Liver (tissue), 8 donors: ENCODE measurements at regions not wholly inside any gene's neighbourhood (a gene's known extent, or its start where the extent isn't known, plus 50 kb on each side); places are given as distances from the start of the nearest gene placed in this dataset.

Experiments used
- DNase-seq: peaks from one replicate; pipeline ENCODE4 v3.0.0-alpha.2; 2017; ENCODE audit warnings: low spot score
- H3K27ac ChIP-seq, 2 donors: one replicate each; pipeline ENCODE4 v1.7.0; 2013; ENCODE audit warnings: inconsistent platforms in 2 of 2, low read length in 2 of 2, control low read depth in 1 of 2, low read depth in 1 of 2, mild to moderate bottlenecking in 1 of 2
- H3K27me3 ChIP-seq, 4 donors: one replicate each; pipeline versions ENCODE4 v1.6.1 to v1.7.0; 2013; ENCODE audit warnings: low read length in 3 of 4, inconsistent platforms in 1 of 4, mild to moderate bottlenecking in 1 of 4, moderate library complexity in 1 of 4; ENCODE audit not compliant: control insufficient read depth in 4 of 4, insufficient read depth in 4 of 4
- H3K36me3 ChIP-seq, 4 donors: one replicate each; pipeline versions ENCODE4 v1.6.1 to v1.7.0; 2013; ENCODE audit warnings: low read length in 3 of 4, mild to moderate bottlenecking in 3 of 4, low read depth in 1 of 4, moderate library complexity in 1 of 4; ENCODE audit not compliant: control insufficient read depth in 4 of 4, insufficient read depth in 3 of 4
- H3K4me1 ChIP-seq, 4 donors: one replicate each; pipeline versions ENCODE4 v1.6.1 to v1.7.0; 2013; ENCODE audit warnings: low read length in 3 of 4, mild to moderate bottlenecking in 3 of 4, moderate library complexity in 1 of 4; ENCODE audit not compliant: control insufficient read depth in 4 of 4, insufficient read depth in 4 of 4
- H3K4me3 ChIP-seq, 3 donors: one replicate each; pipeline versions ENCODE4 v1.6.1 to v1.7.0; 2013; ENCODE audit warnings: low read length in 3 of 3, control low read depth in 1 of 3, low read depth in 1 of 3, mild to moderate bottlenecking in 1 of 3
- H3K9ac ChIP-seq, 2 donors: one replicate each; pipeline ENCODE4 v1.7.0; 2013; ENCODE audit warnings: low read length in 2 of 2, mild to moderate bottlenecking in 2 of 2, moderate library complexity in 2 of 2, control low read depth in 1 of 2, low read depth in 1 of 2
- H3K9me3 ChIP-seq, 4 donors: one replicate each; pipeline versions ENCODE4 v1.6.1 to v1.7.0; 2013; ENCODE audit warnings: low read length in 3 of 4; ENCODE audit not compliant: control insufficient read depth in 4 of 4
- FOXA1 ChIP-seq: IDR thresholded peaks from 2 replicates; pipeline ENCODE4 v1.6.1; 2016; ENCODE audit warnings: antibody characterized with exemption
- FOXA2 ChIP-seq: IDR thresholded peaks from 2 replicates; pipeline ENCODE4 v1.6.1; 2016; ENCODE audit warnings: antibody characterized with exemption
- GABPA ChIP-seq, 2 donors: IDR thresholded peaks in 1 of 2; conservative IDR thresholded peaks in 1 of 2; 2 replicates each; pipeline ENCODE4 v1.6.1; 2016; ENCODE audit warnings: antibody characterized with exemption in 2 of 2, mild to moderate bottlenecking in 1 of 2, moderate library complexity in 1 of 2
- HNF4A ChIP-seq, 2 donors: conservative IDR thresholded peaks; 2 replicates each; pipeline ENCODE4 v1.6.1; 2016; ENCODE audit warnings: antibody characterized with exemption in 2 of 2, mild to moderate bottlenecking in 2 of 2
- HNF4G ChIP-seq: IDR thresholded peaks from 2 replicates; pipeline ENCODE4 v1.6.1; 2016; ENCODE audit warnings: antibody characterized with exemption
- JUND ChIP-seq, 2 donors: IDR thresholded peaks; 2 replicates each; pipeline ENCODE4 v1.6.1; 2016; ENCODE audit warnings: antibody characterized with exemption in 2 of 2
- NR2F2 ChIP-seq: IDR thresholded peaks from 2 replicates; pipeline ENCODE4 v1.6.1; 2016; ENCODE audit warnings: antibody characterized with exemption
- RAD21 ChIP-seq, 2 donors: IDR thresholded peaks; 2 replicates each; pipeline ENCODE4 v1.6.1; 2016; ENCODE audit warnings: antibody characterized with exemption in 2 of 2, mild to moderate bottlenecking in 2 of 2
- RXRA ChIP-seq, 2 donors: IDR thresholded peaks; 2 replicates each; pipeline ENCODE4 v1.6.1; 2017 to 2018; ENCODE audit warnings: antibody characterized with exemption in 2 of 2, mild to moderate bottlenecking in 1 of 2
- TAF1 ChIP-seq: conservative IDR thresholded peaks from 2 replicates; pipeline ENCODE4 v1.6.1; 2016; ENCODE audit warnings: antibody characterized with exemption, mild to moderate bottlenecking
- WGBS: extraction: QIAGEN DNeasy Blood & Tissue Kit; methylation state at CpG from one replicate; pipeline ENCODE4 v1.1.7; 2013; 5-methylcytosine and 5-hydroxymethylcytosine counted together
- TF ChIP-seq, protein P1 (sequence below): IDR thresholded peaks from 2 replicates; pipeline ENCODE4 v1.6.1; 2016; ENCODE audit warnings: antibody characterized with exemption
- TF ChIP-seq, protein P2 (sequence below): IDR thresholded peaks from 2 replicates; pipeline ENCODE4 v1.6.1; 2016; ENCODE audit warnings: antibody characterized with exemption, mild to moderate bottlenecking
- TF ChIP-seq, protein P3 (sequence below): fragments of 150-350 bp; IDR thresholded peaks from 2 replicates; pipeline ENCODE4 v1.5.1; 2017; ENCODE audit warnings: improper control_type of control experiment, low read depth, low read length; ENCODE audit not compliant: missing input control
- TF ChIP-seq, protein P4 (sequence below): IDR thresholded peaks from 2 replicates; pipeline ENCODE4 v1.6.1; 2016; ENCODE audit warnings: antibody characterized with exemption
- TF ChIP-seq, protein P5 (sequence below): IDR thresholded peaks from 2 replicates; pipeline ENCODE4 v1.6.1; 2016; ENCODE audit warnings: antibody characterized with exemption
- donor health status: healthy.
- donor health status: healthy.
- donor health status: healthy.
- donor health status: healthy.
- donor health status: healthy.

DNA sequence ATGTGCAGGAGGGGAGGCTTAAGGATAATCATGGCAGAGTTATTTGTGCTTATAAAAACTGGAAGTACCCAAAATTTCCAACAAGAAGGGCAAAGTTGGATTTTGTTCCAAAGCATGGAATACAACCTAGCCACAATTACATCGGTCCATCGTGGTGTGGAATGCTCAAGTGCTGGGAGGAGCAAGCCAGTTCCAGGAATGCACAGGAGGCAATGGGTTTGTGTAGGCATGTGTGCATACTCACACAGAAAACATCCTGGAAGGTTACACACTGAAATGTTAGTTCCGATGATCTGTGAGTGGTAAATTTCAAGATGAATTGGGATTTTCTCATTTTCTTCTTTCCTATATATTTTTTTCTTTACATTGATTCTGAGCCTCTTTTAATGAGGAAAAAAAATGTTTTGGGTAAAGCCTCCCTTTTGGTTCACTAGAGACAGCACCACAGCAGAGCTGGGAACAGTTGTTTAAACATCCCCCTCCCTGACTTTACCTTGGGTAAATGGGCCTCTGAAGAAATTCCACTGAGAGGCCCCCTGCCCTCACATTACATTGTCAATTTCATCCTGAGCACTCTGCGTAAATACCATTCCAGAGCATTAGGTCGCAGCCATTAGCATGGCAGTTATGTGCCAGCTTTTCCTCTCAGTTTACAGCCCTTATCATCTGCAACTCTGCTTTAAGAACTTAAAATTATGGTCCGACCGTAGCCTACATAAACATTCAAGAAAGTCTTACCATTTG lies 122.0 kb downstream of the UQCRFS1 start (continued):
- TF ChIP-seq HNF4G, result no peak

DNA sequence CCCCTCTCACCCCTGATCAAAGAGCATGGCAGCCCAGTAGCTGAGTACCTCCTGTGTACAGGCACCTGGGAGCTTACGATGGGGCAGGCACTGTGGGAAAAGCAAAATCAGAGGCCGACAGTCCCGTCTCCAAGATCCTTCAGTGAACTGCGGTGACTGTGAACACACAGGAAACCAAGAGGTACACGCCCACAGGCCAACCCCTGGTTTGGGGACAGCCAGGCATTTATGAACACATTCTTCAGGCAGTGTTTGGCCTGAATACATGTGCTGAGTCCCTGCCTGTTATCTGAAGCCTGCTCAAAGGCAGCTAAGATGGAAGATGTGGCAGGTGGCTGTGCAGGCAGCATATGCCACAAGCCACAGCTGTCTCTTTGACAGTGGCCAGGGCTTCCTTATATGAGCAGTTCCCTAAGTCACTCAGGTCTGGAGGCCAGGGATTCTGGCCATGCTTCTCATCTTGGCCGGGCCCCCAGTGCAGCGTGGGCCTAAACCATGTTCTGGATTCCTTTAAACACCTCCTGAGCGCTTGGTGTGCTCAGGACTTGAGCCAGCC lies 123.6 kb downstream of the UQCRFS1 start:
- H3K27ac ChIP-seq, result no peak overlapping the region
- no peak for DNase-seq
- no peaks in the 10 kb centered on the region for H3K9me3 ChIP-seq
- H3K9ac ChIP-seq, result no peak overlapping the region
- no peak overlapping the region for H3K4me3 ChIP-seq
- TF ChIP-seq, protein P1, sequence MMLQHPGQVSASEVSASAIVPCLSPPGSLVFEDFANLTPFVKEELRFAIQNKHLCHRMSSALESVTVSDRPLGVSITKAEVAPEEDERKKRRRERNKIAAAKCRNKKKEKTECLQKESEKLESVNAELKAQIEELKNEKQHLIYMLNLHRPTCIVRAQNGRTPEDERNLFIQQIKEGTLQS, result no peak
- TF ChIP-seq, protein P2, sequence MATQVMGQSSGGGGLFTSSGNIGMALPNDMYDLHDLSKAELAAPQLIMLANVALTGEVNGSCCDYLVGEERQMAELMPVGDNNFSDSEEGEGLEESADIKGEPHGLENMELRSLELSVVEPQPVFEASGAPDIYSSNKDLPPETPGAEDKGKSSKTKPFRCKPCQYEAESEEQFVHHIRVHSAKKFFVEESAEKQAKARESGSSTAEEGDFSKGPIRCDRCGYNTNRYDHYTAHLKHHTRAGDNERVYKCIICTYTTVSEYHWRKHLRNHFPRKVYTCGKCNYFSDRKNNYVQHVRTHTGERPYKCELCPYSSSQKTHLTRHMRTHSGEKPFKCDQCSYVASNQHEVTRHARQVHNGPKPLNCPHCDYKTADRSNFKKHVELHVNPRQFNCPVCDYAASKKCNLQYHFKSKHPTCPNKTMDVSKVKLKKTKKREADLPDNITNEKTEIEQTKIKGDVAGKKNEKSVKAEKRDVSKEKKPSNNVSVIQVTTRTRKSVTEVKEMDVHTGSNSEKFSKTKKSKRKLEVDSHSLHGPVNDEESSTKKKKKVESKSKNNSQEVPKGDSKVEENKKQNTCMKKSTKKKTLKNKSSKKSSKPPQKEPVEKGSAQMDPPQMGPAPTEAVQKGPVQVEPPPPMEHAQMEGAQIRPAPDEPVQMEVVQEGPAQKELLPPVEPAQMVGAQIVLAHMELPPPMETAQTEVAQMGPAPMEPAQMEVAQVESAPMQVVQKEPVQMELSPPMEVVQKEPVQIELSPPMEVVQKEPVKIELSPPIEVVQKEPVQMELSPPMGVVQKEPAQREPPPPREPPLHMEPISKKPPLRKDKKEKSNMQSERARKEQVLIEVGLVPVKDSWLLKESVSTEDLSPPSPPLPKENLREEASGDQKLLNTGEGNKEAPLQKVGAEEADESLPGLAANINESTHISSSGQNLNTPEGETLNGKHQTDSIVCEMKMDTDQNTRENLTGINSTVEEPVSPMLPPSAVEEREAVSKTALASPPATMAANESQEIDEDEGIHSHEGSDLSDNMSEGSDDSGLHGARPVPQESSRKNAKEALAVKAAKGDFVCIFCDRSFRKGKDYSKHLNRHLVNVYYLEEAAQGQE, result no peak
- TF ChIP-seq GABPA (IDR thresholded peaks at IDR 0.05 in 1 of 2, conservative IDR thresholded peaks at IDR 0.05 in 1 of 2), result no peak
- no peak for TF ChIP-seq JUND (IDR thresholded peaks at IDR 0.05)
- no peak for TF ChIP-seq HNF4G
- TF ChIP-seq RXRA (IDR thresholded peaks at IDR 0.05), result no peak
- TF ChIP-seq, protein P3, sequence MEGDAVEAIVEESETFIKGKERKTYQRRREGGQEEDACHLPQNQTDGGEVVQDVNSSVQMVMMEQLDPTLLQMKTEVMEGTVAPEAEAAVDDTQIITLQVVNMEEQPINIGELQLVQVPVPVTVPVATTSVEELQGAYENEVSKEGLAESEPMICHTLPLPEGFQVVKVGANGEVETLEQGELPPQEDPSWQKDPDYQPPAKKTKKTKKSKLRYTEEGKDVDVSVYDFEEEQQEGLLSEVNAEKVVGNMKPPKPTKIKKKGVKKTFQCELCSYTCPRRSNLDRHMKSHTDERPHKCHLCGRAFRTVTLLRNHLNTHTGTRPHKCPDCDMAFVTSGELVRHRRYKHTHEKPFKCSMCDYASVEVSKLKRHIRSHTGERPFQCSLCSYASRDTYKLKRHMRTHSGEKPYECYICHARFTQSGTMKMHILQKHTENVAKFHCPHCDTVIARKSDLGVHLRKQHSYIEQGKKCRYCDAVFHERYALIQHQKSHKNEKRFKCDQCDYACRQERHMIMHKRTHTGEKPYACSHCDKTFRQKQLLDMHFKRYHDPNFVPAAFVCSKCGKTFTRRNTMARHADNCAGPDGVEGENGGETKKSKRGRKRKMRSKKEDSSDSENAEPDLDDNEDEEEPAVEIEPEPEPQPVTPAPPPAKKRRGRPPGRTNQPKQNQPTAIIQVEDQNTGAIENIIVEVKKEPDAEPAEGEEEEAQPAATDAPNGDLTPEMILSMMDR, result no peak
- TF ChIP-seq, protein P4, sequence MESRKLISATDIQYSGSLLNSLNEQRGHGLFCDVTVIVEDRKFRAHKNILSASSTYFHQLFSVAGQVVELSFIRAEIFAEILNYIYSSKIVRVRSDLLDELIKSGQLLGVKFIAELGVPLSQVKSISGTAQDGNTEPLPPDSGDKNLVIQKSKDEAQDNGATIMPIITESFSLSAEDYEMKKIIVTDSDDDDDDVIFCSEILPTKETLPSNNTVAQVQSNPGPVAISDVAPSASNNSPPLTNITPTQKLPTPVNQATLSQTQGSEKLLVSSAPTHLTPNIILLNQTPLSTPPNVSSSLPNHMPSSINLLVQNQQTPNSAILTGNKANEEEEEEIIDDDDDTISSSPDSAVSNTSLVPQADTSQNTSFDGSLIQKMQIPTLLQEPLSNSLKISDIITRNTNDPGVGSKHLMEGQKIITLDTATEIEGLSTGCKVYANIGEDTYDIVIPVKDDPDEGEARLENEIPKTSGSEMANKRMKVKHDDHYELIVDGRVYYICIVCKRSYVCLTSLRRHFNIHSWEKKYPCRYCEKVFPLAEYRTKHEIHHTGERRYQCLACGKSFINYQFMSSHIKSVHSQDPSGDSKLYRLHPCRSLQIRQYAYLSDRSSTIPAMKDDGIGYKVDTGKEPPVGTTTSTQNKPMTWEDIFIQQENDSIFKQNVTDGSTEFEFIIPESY, result no peak
- no peak for TF ChIP-seq RAD21 (IDR thresholded peaks at IDR 0.05)
- no peaks in the 10 kb centered on the region for H3K36me3 ChIP-seq
- no peaks in the 10 kb centered on the region for H3K4me1 ChIP-seq
- 81% methylated on average over 8 of the region's 8 CpGs for WGBS
- H3K27me3 ChIP-seq, result peaks cover 0 to 3% (median under 1%) of the 10 kb centered on the region in 4 donors

DNA sequence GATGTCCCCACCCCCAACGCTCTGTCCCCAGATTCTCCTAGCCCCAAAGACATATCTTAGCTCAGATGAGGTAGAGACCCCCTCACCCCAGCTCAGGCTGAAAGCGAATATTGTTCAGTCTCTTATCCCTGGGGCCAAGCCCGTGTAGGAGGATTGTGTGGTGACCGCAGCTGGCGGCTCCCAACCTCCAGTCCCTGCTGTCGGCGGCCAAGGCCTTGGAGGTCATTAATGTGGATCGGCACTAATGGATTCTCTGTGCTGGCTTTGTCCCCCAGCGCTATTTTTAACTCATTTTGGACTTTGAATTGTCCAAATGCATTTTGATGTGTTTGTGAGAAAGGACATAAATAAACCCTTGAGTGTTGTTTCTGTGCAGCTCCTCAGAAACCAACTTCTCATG lies 124.2 kb downstream of the UQCRFS1 start:
- 84% methylated on average over 9 of the region's 9 CpGs for WGBS
- no peaks in the 10 kb centered on the region for H3K36me3 ChIP-seq
- no peak for DNase-seq
- H3K27me3 ChIP-seq, result peaks cover 0 to 3% (median under 1%) of the 10 kb centered on the region in 4 donors
- no peaks in the 10 kb centered on the region for H3K9me3 ChIP-seq
- no peaks in the 10 kb centered on the region for H3K4me1 ChIP-seq
- no peak overlapping the region for H3K4me3 ChIP-seq
- TF ChIP-seq RXRA (IDR thresholded peaks at IDR 0.05) (no peak), NR2F2 (no peak), FOXA2 (no peak), RAD21 (IDR thresholded peaks at IDR 0.05) (no peak), HNF4A (conservative IDR thresholded peaks at IDR 0.05) (no peak), JUND (IDR thresholded peaks at IDR 0.05) (no peak), TAF1 (no peak), FOXA1 (no peak), HNF4G (no peak)
- TF ChIP-seq, protein P4, result no peak
- TF ChIP-seq, protein P5, sequence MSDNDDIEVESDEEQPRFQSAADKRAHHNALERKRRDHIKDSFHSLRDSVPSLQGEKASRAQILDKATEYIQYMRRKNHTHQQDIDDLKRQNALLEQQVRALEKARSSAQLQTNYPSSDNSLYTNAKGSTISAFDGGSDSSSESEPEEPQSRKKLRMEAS, result no peak
- TF ChIP-seq, protein P3, result no peak
- H3K27ac ChIP-seq, result no peak overlapping the region
- no peak overlapping the region for H3K9ac ChIP-seq
